SJCRH30 (cell line): ENCODE measurements at regions not wholly inside any gene's neighbourhood (a gene's known extent, or its start where the extent isn't known, plus 50 kb on each side); places are given as distances from the start of the nearest gene placed in this dataset.

ENCODE experiments used
- DNase-seq, 2 experiments: peaks; one replicate each; pipeline ENCODE4 v3.0.0-alpha.2; 2015 to 2020
- H3K27ac ChIP-seq: fragments of 250-450 bp; sonication (Bioruptor Pico); 2 replicates; pipeline ENCODE4 v1.5.1; 2020; ENCODE audit warnings: mild to moderate bottlenecking, moderate library complexity
- H3K27me3 ChIP-seq: fragments of 250-450 bp; sonication (Bioruptor Pico); 2 replicates; pipeline ENCODE4 v1.5.1; 2020; ENCODE audit warnings: mild to moderate bottlenecking, moderate library complexity
- H3K36me3 ChIP-seq: fragments of 250-450 bp; sonication (Bioruptor Pico); 2 replicates; pipeline ENCODE4 v1.5.1; 2020; ENCODE audit warnings: mild to moderate bottlenecking, moderate library complexity
- H3K4me1 ChIP-seq: fragments of 250-450 bp; sonication (Bioruptor Pico); 2 replicates; pipeline ENCODE4 v1.5.1; 2020; ENCODE audit warnings: mild to moderate bottlenecking, moderate library complexity
- H3K4me3 ChIP-seq: fragments of 250-450 bp; sonication (Bioruptor Pico); 2 replicates; pipeline ENCODE4 v1.5.1; 2020; ENCODE audit warnings: mild to moderate bottlenecking, moderate library complexity
- H3K9me3 ChIP-seq: fragments of 250-450 bp; sonication (Bioruptor Pico); replicated peaks from 2 replicates; pipeline ENCODE4 v1.5.1; 2020; ENCODE audit warnings: mild to moderate bottlenecking, moderate library complexity

DNA sequence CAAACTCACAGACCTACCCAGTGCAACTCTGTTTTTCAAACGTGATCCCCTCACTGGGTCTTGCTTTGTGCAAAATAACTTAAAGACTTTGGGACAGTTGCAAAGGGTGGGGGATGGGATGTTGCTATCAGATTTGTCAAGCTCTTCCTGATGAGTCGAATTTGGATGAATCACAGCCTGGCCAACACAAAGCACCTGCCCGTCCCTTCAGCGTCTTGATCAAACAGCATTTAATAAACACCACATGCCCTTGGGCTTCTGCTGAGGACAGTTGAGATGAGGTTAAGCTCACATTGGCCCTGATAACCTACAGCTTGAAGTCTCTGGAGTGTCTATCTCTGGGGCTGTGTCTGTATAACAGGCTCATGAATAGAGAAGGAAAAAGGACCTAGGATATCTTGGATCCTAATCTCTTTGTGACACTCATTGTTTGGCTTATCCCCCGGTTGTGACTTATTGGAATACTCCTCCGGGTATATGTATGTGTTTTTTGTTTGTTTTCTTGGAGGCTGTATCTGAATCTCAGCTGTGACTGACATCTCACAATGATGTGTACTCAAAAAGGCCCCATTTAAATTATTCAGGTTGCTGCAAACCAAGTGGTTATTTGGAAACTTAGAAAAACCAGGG lies 132.6 kb upstream of the NAMPT start:
- no peak for DNase-seq
- H3K27ac ChIP-seq = no peak overlapping the region
- no peak overlapping the region for H3K4me3 ChIP-seq
- no peaks in the 10 kb centered on the region for H3K27me3 ChIP-seq
- H3K9me3 ChIP-seq = peaks cover 5% of the 10 kb centered on the region; the same call in 1 of the 2 replicates
- no peaks in the 10 kb centered on the region for H3K4me1 ChIP-seq
- no peaks in the 10 kb centered on the region for H3K36me3 ChIP-seq

DNA sequence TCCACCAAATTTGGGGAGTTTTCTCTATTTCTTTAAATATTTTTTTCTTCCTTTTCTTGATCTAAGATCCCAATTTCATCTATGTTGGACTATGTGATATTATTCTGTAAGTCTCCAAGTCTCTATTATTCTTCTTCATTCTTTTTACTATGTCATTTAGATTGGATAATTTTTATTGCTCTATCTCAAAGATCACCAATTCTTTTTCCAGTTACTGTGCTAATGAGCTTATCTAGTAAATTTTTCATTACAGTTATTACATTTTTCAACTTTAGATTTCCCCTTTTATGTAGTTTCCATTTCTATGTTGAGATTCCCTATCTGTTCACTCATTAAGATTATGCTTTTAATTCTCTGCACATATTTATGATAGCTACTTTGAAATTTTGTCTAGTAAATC lies 131.6 kb upstream of the NAMPT start:
- H3K9me3 ChIP-seq = peaks cover 5% of the 10 kb centered on the region; the same call in 1 of the 2 replicates
- no peaks in the 10 kb centered on the region for H3K36me3 ChIP-seq
- H3K27ac ChIP-seq = no peak overlapping the region
- H3K27me3 ChIP-seq = no peaks in the 10 kb centered on the region
- no peaks in the 10 kb centered on the region for H3K4me1 ChIP-seq
- H3K4me3 ChIP-seq = no peak overlapping the region
- DNase-seq = no peak

DNA sequence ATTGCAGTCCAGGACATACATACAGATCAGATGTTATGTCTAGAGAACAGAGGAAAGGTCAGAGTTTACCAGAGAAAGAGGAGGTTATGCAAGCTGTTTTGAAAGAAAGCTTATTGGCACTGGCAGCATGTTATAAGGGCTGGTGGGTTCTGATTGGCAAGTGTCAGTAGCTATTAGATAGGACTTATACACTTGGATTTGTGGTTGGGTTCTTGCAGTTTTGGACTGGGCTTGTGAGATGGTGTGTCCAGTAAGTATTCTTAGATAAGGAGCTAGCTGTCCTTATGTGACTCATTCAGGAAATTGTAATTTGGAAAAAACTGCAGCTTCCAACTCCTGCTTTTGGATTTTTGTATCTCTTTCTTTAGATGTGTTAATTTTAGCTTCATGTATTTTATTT lies 130.7 kb upstream of the NAMPT start:
- H3K36me3 ChIP-seq = no peaks in the 10 kb centered on the region
- no peak overlapping the region for H3K4me3 ChIP-seq
- no peak for DNase-seq
- no peaks in the 10 kb centered on the region for H3K4me1 ChIP-seq
- peaks cover 4% of the 10 kb centered on the region; the same call in 1 of the 2 replicates for H3K27me3 ChIP-seq
- no peak overlapping the region for H3K27ac ChIP-seq
- peaks cover 5% of the 10 kb centered on the region; the same call in 1 of the 2 replicates for H3K9me3 ChIP-seq

DNA sequence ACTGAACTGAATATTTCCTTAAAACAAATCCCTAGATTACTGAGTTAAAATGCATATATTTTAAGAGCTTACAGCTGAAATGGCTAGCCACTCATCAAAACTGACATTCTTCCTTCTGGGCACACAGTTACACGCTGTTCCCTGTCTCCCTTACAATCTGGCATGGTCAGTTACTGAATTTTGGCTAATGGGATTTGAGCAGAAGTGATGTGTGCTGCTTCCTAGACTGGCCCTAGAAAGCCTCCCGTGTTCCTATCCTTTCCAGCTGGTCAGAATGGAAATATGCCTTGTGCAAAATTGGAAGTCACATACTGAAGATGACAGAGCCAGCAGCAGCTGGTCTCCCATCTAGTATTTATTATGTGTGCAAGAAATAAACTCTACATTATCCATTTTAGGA lies 128.7 kb upstream of the NAMPT start:
- Histone ChIP-seq H3K4me1 (no peaks in the 10 kb centered on the region), H3K27me3 (peaks cover 5% of the 10 kb centered on the region; the same call in 1 of the 2 replicates), H3K9me3 (peaks cover 5% of the 10 kb centered on the region; the same call in 1 of the 2 replicates), H3K4me3 (no peak overlapping the region), H3K36me3 (no peaks in the 10 kb centered on the region), H3K27ac (no peak overlapping the region)
- DNase-seq = no peak

DNA sequence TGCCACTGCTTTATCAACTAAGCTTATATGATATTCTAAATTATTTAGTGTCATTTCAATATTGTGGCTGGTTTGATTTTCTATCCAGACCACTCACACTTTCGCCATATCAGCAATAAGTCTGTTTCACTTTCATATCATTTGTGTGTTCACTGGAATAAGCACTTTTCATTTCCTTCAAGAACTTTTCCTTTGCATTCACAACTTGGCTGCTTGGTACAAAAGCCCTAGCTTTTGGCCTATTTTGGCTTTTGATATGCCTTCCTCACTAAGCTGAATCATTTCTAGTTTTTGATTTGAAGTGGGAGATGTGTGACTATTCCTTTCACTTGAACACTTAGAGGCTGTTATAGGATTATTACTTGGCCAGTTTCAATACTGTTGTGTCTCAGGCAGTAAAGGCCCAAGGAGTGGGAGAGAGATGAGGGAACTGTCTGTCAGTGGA lies 120.9 kb upstream of the NAMPT start:
- Histone ChIP-seq H3K36me3 (no peaks in the 10 kb centered on the region), H3K27ac (no peak overlapping the region), H3K9me3 (no peaks in the 10 kb centered on the region), H3K4me3 (no peak overlapping the region), H3K4me1 (no peaks in the 10 kb centered on the region), H3K27me3 (peaks cover 4% of the 10 kb centered on the region; the same call in 1 of the 2 replicates)
- no peak for DNase-seq

DNA sequence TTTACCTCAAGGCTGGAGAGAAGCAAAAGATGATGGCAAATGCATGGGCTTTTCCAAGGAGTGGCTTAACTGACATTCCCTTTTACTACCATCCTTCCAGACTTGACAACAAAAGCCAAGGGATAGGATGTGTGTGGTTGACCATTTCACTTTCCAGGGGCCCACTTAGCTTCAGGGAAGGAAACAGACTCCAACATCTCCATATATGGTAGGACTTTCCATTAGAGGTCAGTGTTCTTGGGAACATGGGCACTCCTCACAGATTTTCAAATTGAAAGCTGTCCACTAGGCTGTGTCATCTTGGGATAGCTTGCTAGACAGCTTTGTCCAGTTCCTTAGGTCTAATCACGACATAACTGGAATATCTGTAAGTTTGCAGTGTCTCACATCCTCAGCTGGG lies 118.1 kb upstream of the NAMPT start:
- no peak overlapping the region for H3K27ac ChIP-seq
- no peak overlapping the region for H3K4me3 ChIP-seq
- no peaks in the 10 kb centered on the region for H3K9me3 ChIP-seq
- H3K27me3 ChIP-seq = no peaks in the 10 kb centered on the region
- no peaks in the 10 kb centered on the region for H3K36me3 ChIP-seq
- no peak for DNase-seq
- no peaks in the 10 kb centered on the region for H3K4me1 ChIP-seq

DNA sequence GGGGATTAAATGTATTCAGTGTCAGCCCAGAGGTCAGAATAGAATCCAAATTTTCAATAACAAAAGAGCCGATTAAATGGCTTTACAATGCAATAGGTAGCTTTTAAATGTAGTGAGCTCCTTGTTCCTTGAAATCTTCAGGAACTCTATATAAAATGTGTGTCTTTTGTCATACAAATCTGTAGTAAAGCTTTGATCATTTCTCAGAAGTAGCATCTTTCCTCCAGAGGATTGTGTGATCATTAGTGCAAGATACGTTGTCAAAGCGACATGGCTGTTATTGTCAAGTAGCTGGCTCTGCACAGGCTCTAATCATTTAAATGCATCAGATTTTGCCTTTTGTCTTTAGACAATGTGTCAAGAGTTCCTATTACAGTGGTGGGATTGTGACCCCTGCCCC lies 116.1 kb upstream of the NAMPT start:
- no peak for DNase-seq
- no peaks in the 10 kb centered on the region for H3K36me3 ChIP-seq
- no peaks in the 10 kb centered on the region for H3K27me3 ChIP-seq
- H3K4me3 ChIP-seq = no peak overlapping the region
- H3K4me1 ChIP-seq = no peaks in the 10 kb centered on the region
- H3K27ac ChIP-seq = no peak overlapping the region
- H3K9me3 ChIP-seq = no peaks in the 10 kb centered on the region

DNA sequence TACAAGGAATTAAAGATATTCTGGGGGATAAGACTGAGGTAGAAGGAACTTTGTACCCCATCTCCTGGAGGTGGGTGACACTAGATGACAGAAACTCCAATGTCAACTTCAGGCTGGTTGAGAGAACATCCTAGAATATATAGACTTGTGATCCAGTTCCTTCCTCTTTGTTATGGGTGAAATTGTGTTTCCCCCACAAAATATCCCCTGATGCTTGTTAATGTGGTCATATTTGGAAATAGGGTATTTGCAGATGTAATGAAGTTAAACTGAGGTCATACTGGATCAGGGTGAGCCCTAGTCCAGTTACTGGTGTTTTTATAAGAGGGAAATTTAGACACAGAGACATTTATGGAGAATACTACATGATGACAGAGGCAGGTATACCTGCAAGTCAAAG lies 114.0 kb upstream of the NAMPT start:
- no peak overlapping the region for H3K27ac ChIP-seq
- no peaks in the 10 kb centered on the region for H3K36me3 ChIP-seq
- H3K4me1 ChIP-seq = no peaks in the 10 kb centered on the region
- DNase-seq = no peak
- H3K9me3 ChIP-seq = no peaks in the 10 kb centered on the region
- no peak overlapping the region for H3K4me3 ChIP-seq
- H3K27me3 ChIP-seq = no peaks in the 10 kb centered on the region

DNA sequence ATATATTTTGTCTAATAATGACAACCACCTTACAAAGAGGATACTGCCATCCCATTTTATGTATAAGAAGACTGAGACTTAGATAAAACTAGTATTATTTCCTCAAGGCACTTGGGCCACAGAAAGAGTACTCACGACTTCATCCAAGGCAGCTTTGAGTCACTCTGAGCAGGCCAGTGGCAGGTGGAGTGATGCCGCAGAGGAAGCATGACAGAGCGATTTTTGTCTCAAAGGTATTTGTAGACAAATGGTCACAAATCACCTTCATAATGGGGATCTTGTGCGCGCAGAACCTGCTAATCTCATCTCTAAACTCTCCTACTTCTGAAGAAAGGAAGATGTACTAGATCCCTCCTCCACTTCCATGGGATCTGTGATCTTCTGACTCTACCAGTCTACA lies 113.2 kb upstream of the NAMPT start:
- no peaks in the 10 kb centered on the region for H3K36me3 ChIP-seq
- H3K27me3 ChIP-seq = no peaks in the 10 kb centered on the region
- no peak for DNase-seq
- no peak overlapping the region for H3K4me3 ChIP-seq
- no peaks in the 10 kb centered on the region for H3K9me3 ChIP-seq
- H3K27ac ChIP-seq = no peak overlapping the region
- H3K4me1 ChIP-seq = no peaks in the 10 kb centered on the region

DNA sequence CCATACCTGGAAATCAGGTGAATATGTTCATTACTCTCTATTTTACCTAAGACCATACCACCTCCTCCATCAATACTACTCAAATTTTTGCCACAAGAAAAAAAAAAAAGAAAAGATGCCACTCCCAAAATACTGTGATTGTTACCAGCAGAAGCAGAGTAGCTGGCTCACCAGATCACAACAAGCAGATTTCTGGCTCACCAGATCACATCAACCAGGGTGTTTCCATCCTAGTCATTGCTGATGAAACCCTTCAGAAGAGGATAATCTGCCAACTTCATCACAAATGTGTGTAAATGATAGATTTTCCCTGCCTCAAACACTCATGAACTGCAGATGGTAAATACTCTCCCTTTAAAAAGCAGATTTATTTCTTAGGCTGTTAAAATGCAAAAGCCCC lies 109.7 kb upstream of the NAMPT start:
- Histone ChIP-seq H3K27me3 (no peaks in the 10 kb centered on the region), H3K4me1 (no peaks in the 10 kb centered on the region), H3K9me3 (no peaks in the 10 kb centered on the region), H3K27ac (no peak overlapping the region), H3K36me3 (no peaks in the 10 kb centered on the region), H3K4me3 (no peak overlapping the region)
- no peak for DNase-seq

DNA sequence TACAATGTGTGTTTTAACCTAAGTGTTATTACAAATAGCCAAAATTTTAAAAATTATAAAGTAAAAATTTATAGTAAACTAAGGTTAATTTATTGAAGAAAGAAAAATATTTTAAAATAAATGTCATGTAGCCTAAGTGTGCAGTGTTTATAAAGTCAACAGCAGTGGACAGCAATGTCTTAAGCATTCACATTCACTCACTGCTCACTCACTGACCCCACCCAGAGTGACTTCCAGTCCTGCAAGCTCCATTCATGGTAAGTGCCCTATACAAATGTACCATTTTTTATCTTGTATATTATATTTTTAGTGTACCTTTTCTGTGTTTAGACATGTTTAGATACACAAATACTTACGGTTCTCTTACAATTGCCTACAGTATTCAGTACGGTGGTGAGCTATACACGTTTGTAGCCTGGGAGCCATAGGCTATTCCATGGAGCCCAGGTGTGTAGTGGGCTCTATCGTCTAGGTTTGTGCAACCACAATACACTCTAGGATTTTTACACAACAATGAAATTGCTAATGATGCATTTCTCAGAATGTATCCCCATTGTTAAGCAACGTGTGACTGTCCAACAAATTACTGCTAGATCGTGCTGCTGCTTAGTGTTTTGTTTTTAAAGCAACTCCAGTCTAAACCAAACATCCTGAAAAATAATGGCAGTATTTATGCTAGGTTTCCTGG lies 108.9 kb upstream of the NAMPT start:
- DNase-seq = no peak
- Histone ChIP-seq H3K36me3 (no peaks in the 10 kb centered on the region), H3K4me1 (no peaks in the 10 kb centered on the region), H3K4me3 (no peak overlapping the region), H3K9me3 (no peaks in the 10 kb centered on the region), H3K27me3 (no peaks in the 10 kb centered on the region), H3K27ac (no peak overlapping the region)

DNA sequence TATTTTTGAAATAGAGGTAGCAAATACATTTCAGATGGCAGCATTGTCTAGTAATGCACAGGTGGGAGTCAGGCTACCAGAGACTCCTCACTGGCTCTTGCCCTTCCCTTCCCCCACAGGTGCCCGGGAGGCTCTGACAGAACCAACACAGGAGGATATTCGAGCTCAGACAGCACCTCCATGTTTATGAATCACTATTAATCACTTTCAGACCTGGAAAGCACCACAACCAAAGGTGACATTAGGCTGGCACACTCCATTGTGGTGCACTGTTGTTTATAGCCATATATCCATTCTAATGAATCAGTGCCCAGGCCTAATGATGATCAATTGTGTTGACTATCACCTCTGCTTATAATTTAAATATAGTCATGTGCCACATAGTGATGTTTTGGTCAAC lies 107.8 kb upstream of the NAMPT start:
- DNase-seq = no peak
- Histone ChIP-seq H3K36me3 (no peaks in the 10 kb centered on the region), H3K9me3 (no peaks in the 10 kb centered on the region), H3K4me3 (no peak overlapping the region), H3K4me1 (no peaks in the 10 kb centered on the region), H3K27ac (no peak overlapping the region), H3K27me3 (no peaks in the 10 kb centered on the region)

DNA sequence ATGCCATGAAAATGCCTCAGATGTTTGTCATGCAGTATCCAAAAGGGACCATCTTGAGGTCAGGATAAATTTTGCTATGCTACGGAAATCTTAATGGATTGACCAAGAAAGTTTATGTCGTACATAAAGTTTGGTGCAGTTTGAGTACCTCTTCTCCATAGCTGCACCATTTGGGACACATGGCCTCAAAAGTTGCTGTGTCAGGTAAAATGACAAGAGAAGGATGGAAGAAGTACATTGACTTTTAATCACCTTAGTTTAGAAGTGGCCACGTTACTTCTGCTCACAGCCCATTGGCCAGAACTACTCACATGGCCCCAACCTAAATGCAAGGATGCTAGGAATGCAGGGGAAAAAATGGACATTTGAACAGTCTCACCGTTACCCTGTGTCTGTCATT lies 107.4 kb upstream of the NAMPT start:
- Histone ChIP-seq H3K9me3 (no peaks in the 10 kb centered on the region), H3K27me3 (no peaks in the 10 kb centered on the region), H3K4me3 (no peak overlapping the region), H3K4me1 (no peaks in the 10 kb centered on the region), H3K36me3 (no peaks in the 10 kb centered on the region), H3K27ac (no peak overlapping the region)
- DNase-seq = no peak

DNA sequence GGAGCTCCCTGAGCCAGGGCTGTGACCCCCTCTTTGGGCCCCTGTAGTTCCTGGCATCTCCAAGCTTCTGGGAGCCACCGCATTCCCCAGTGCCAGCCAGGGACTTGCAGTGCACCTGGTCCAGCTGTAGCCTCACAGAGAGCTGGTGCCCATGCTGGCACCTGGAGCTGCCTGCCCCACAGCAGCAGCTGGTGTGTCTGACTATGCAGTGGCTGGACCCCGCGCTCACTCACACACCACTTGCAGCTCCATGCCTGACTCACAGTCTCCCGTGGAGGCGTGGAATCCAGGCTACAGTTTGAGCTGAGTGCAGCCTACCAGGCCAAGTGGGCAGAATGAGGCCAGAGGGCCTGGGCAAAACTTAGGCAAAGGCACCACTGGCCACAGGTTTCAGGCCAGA lies 102.2 kb upstream of the NAMPT start:
- Histone ChIP-seq H3K27ac (no peak overlapping the region), H3K27me3 (no peaks in the 10 kb centered on the region), H3K4me1 (no peaks in the 10 kb centered on the region), H3K4me3 (no peak overlapping the region), H3K9me3 (no peaks in the 10 kb centered on the region), H3K36me3 (no peaks in the 10 kb centered on the region)
- DNase-seq = no peak

DNA sequence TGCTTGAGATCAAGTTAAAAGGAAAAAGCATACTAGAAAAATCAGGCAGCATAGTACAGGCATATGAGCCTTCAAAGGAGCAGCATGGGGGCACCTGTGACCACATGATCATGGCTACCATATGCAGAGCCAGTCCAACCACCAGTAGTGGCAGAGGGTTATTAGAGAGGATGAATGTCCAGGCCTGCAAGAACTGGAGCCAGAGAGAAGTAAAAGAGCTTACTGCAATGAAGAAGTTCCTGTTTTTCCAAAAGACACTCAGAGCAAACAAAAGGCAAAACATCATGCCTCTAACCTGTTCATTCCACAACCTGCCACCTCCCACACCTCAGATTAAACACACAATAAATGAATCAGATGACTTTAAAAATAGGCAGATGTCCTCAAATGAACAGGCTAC lies 99.6 kb upstream of the NAMPT start:
- no peaks in the 10 kb centered on the region for H3K36me3 ChIP-seq
- no peaks in the 10 kb centered on the region for H3K4me1 ChIP-seq
- H3K9me3 ChIP-seq = no peaks in the 10 kb centered on the region
- no peaks in the 10 kb centered on the region for H3K27me3 ChIP-seq
- no peak overlapping the region for H3K27ac ChIP-seq
- no peak for DNase-seq
- H3K4me3 ChIP-seq = no peak overlapping the region

DNA sequence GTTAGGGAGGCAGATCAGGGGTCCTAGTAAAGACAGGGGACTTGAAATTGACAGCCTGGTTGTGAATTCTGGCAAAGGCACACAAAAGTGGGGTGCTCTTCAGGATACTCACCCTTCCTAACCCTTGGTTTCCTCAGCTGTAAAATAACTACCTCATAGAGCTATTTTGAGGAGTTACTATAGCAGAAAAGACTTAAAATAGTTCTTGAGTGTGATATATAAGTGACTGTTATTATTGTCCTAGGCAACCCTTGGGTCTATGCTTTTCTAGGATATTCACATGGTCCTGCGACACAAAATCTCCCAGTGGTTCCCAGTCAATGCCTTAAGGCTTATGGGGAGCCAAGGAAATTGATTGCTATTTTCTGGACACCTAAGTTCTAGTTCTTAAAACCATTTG lies 98.1 kb upstream of the NAMPT start:
- H3K27me3 ChIP-seq = no peaks in the 10 kb centered on the region
- no peak overlapping the region for H3K4me3 ChIP-seq
- H3K27ac ChIP-seq = no peak overlapping the region
- H3K36me3 ChIP-seq = no peaks in the 10 kb centered on the region
- DNase-seq = no peak
- no peaks in the 10 kb centered on the region for H3K4me1 ChIP-seq
- no peaks in the 10 kb centered on the region for H3K9me3 ChIP-seq
